ENCODE measurements at regions not wholly inside any gene's neighbourhood (a gene's known extent, or its start where the extent isn't known, plus 50 kb on each side); places are given as distances from the start of the nearest gene placed in this dataset.
"Not testable (repeated sequence)": the region's sequence is repeated elsewhere in the genome, so short reads cannot be mapped to it uniquely, and the experiment has no call there.

- TF ChIP-seq CTCF (IDR thresholded peaks at IDR 0.05; ENCODE audit: extremely low read depth, insufficient read depth, missing control alignments): no peak
- in situ Hi-C loops (cut with MboI; ENCODE audit: low pct_unique_long_range_greater_than_20kb, low sequenced_read_pairs, unreplicated experiment): no loop called here
- no peak for DNase-seq (ENCODE audit: low spot score)
These were observed 460.2 kb upstream of the C16orf82 start for GRCh38 chr16:26606381-26607150.

- in situ Hi-C loops (cut with MboI; ENCODE audit: low pct_unique_long_range_greater_than_20kb, low sequenced_read_pairs, unreplicated experiment): no loop called here
- no peak for TF ChIP-seq CTCF (IDR thresholded peaks at IDR 0.05; ENCODE audit: extremely low read depth, insufficient read depth, missing control alignments)
- no peak for DNase-seq (ENCODE audit: low spot score)
These were observed 452.4 kb upstream of the C16orf82 start for GRCh38 chr16:26614237-26614841.

- no peak for TF ChIP-seq CTCF (IDR thresholded peaks at IDR 0.05; ENCODE audit: extremely low read depth, insufficient read depth, missing control alignments)
- in situ Hi-C loops (cut with MboI; ENCODE audit: low pct_unique_long_range_greater_than_20kb, low sequenced_read_pairs, unreplicated experiment): no loop called here
- no peak for DNase-seq (ENCODE audit: low spot score)
These were observed 443.3 kb upstream of the C16orf82 start for GRCh38 chr16:26623442-26623841.

- no peak for TF ChIP-seq CTCF (IDR thresholded peaks at IDR 0.05; ENCODE audit: extremely low read depth, insufficient read depth, missing control alignments)
- no peak for DNase-seq (ENCODE audit: low spot score)
- in situ Hi-C loops (cut with MboI; ENCODE audit: low pct_unique_long_range_greater_than_20kb, low sequenced_read_pairs, unreplicated experiment): no loop called here
These were observed 438.8 kb upstream of the C16orf82 start for GRCh38 chr16:26627958-26628357.

GRCh38 chr16:26631365-26631764 is 435.4 kb upstream of the C16orf82 start:
- DNase-seq (ENCODE audit: low spot score); in situ Hi-C loops (cut with MboI; ENCODE audit: low pct_unique_long_range_greater_than_20kb, low sequenced_read_pairs, unreplicated experiment): not testable (repeated sequence)

- DNase-seq (ENCODE audit: low spot score): no peak
- in situ Hi-C loops (cut with MboI; ENCODE audit: low pct_unique_long_range_greater_than_20kb, low sequenced_read_pairs, unreplicated experiment): no loop called here
- TF ChIP-seq CTCF (IDR thresholded peaks at IDR 0.05; ENCODE audit: extremely low read depth, insufficient read depth, missing control alignments): no peak
These were observed 424.6 kb upstream of the C16orf82 start for GRCh38 chr16:26642047-26642664.

- in situ Hi-C loops (cut with MboI; ENCODE audit: low pct_unique_long_range_greater_than_20kb, low sequenced_read_pairs, unreplicated experiment): no loop called here
These were observed 423.2 kb upstream of the C16orf82 start for GRCh38 chr16:26643519-26643918.

More at GRCh38 chr16:26643519-26643918, 423.2 kb upstream of the C16orf82 start:
- DNase-seq (ENCODE audit: low spot score): no peak
- TF ChIP-seq CTCF (IDR thresholded peaks at IDR 0.05; ENCODE audit: extremely low read depth, insufficient read depth, missing control alignments): no peak

All from GM13977 (cell line).